GM18951 (cell line): ENCODE measurements at regions not wholly inside any gene's neighbourhood (a gene's known extent, or its start where the extent isn't known, plus 50 kb on each side); places are given as distances from the start of the nearest gene placed in this dataset.

ENCODE experiments used
- POLR2A ChIP-seq: IDR thresholded peaks from 4 replicates; pipeline ENCODE4 v1.6.1; 2011; ENCODE audit warnings: mild to moderate bottlenecking; ENCODE audit not compliant: insufficient read length, insufficient read depth; ENCODE audit errors: extremely low read depth
- in situ Hi-C: fragments of 300-500 bp; cut with MboI; formaldehyde crosslinking; loops from one replicate; pipeline ENCODE4 v1.12.0; 2022; ENCODE audit warnings: low sequenced_read_pairs, mixed read lengths, inconsistent platforms; ENCODE audit not compliant: unreplicated experiment

- TF ChIP-seq POLR2A, result no peak
- in situ Hi-C loops, result no loop called here
Observed at GRCh38 chr14:95419569-95419968, 96.9 kb downstream of the SYNE3 start.

- in situ Hi-C loops, result no loop called here
- TF ChIP-seq POLR2A, result no peak
Observed at GRCh38 chr14:95418858-95419257, 97.6 kb downstream of the SYNE3 start.

GRCh38 chr14:95417492-95417891 lies 97.8 kb upstream of the CLMN start:
- TF ChIP-seq POLR2A, result no peak
- in situ Hi-C loops, result no loop called here

GRCh38 chr14:95415993-95416392 lies 96.3 kb upstream of the CLMN start:
- TF ChIP-seq POLR2A, result no peak
- in situ Hi-C loops, result no loop called here

- no peak for TF ChIP-seq POLR2A
- in situ Hi-C loops, result no loop called here
Observed at GRCh38 chr14:95413289-95414215, 93.8 kb upstream of the CLMN start.

DNA sequence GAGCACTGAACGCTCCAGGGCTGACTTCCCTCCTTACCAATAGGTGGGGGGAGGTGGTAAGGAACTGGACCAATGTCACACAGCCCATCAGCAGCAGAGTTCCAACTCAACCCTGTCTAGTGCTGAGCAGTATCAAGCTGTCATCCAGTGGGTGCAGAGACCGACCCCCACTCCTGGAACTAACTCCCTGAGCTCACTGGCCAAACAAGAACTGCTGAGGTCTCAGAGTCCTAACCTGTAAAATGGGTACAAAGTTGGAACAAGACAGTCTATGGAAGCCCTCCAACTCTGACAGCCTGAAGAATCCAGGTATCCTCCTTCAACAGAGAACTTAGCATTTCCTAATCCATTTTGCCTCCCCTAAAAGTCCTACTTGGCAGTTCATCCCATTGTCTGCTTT lies 91.1 kb upstream of the CLMN start:
- in situ Hi-C loops, result no loop called here
- no peak for TF ChIP-seq POLR2A

DNA sequence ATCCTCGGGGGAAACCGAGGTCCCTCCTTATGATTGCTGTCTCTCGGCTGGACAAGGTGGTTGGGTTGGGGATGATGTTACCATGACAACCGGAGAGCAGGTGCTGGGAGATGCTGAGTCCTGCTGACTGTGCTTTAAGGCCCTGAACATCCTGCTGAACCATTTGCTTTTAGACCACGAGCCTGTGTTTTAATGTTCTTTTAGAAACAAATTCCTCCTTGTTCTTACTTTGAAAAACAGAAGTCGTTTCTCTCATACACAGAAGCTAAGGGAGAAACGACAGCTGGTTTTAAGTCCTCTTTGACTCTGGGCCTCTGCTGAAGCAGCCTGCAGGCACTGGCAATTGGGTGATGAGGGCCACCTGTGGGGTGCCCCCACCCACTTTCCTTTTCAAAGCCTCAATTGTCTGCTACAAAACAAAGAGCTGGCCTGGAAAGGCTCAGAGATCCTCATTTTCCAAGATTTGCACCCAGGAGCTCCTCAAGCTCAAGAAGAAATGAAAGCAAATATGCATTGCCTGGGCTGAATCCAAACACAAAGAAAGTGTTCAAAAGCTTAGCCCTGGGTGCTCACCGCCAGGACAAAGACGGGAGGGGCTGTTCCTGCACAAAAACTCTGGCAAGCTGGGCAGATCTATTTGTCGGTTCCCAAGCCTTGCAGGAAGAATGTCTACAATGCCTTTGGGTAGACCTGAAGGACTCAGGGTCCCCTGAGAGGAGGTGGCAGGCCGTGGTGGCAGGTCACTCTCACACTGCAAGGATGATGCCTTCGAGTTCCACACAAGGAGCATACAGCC lies 90.0 kb upstream of the CLMN start:
- TF ChIP-seq POLR2A, result no peak
- in situ Hi-C loops, result no loop called here

GRCh38 chr14:95408731-95409476 lies 89.2 kb upstream of the CLMN start:
- TF ChIP-seq POLR2A, result no peak
- in situ Hi-C loops, result no loop called here

- TF ChIP-seq POLR2A, result no peak
Observed at GRCh38 chr14:95407354-95407753, 87.6 kb upstream of the CLMN start.

GRCh38 chr14:95406756-95407277 lies 87.1 kb upstream of the CLMN start:
- in situ Hi-C loops, result no loop called here
- no peak for TF ChIP-seq POLR2A

More at GRCh38 chr14:95407354-95407753, 87.6 kb upstream of the CLMN start:
- in situ Hi-C loops, result no loop called here

- no peak for TF ChIP-seq POLR2A
Observed at GRCh38 chr14:95404583-95404982, 84.9 kb upstream of the CLMN start.

DNA sequence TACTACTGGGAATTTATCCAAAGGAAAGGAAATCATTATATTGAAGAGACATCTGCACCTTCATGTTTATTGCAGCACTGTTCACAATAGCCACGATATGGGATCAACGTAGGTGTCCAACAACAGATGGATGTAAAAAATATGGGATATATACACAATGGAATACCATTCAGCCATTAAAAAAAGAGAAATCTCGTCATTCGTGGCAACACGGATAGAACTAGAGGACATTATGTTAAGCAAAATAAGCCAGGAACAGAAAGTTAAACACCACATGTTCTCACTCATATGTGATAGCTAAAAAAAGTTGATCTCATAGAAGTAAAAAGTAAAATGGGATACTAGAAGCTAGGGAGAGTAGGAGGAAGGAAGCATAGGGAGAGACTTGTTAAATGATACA lies 82.9 kb upstream of the CLMN start:
- TF ChIP-seq POLR2A, result no peak
- in situ Hi-C loops, result no loop called here

More at GRCh38 chr14:95404583-95404982, 84.9 kb upstream of the CLMN start:
- in situ Hi-C loops, result no loop called here

- TF ChIP-seq POLR2A, result no peak
- in situ Hi-C loops, result no loop called here
Observed at GRCh38 chr14:95402176-95402575, 82.5 kb upstream of the CLMN start.
